ENCODE measurements at regions not wholly inside any gene's neighbourhood (a gene's known extent, or its start where the extent isn't known, plus 50 kb on each side); places are given as distances from the start of the nearest gene placed in this dataset.

GRCh38 chr6:95856876-95857364, 158.9 kb upstream of the FUT9 start:
- in situ Hi-C loops (cut with HindIII; ENCODE audit: extremely low pct_ligation_motif_present, low pct_unique_long_range_greater_than_20kb) (loop anchor here (25.0 kb wide), 1 partner anchor 270 kb away; the partner anchor contains the start of gene MANEA), intact Hi-C loops (cut with micrococcal nuclease; ENCODE audit: unreplicated experiment) (loop anchor here (1.0 to 2.0 kb wide), 2 partner anchors 42 to 52 kb away; no protein-coding TSS in a partner anchor)
- DNase-seq (ENCODE audit: low spot score) (peak; percentile 90), ATAC-seq (peak; percentile 100), FAIRE-seq (peak; percentile 85)
- H4K20me1 ChIP-seq (ENCODE audit: insufficient read depth, low read length) = no peaks in the 10 kb centered on the region
- H3K9me3 ChIP-seq (ENCODE audit: low read length) = no peaks in the 10 kb centered on the region
- no peaks in the 10 kb centered on the region for H3K79me2 ChIP-seq (ENCODE audit: insufficient read depth, low read length)
- H3K27ac ChIP-seq (ENCODE audit: extremely low read length, insufficient read depth, low read length) = peak overlapping the region; percentile 95
- POLR2A ChIA-PET = interaction anchor here (0.7 to 2.1 kb wide), 9 partner anchors 8 to 53 kb away, joined by 3 to 11 read pairs (median 3); no protein-coding TSS in a partner anchor
- H3K4me2 ChIP-seq (ENCODE audit: low read depth, low read length) = peak overlapping the region; percentile 94
- H2AFZ ChIP-seq (ENCODE audit: low read length) = peak overlapping the region; percentile 96
- CTCF ChIA-PET (ENCODE audit: low intra/inter-chr PET ratio, low total read pairs) = no interaction called here
- no peaks in the 10 kb centered on the region for H3K36me3 ChIP-seq (replicated peaks in 1 of 2; ENCODE audit: control insufficient read depth in 1 of 2, insufficient read depth in 2 of 2, low read length in 2 of 2)
- no TSS peak for BruUV-seq (replicated peaks)
- WGBS (ENCODE audit: low lambda C conversion rate) = 5% methylated on average over 7 of the region's 7 CpGs
- H3K9ac ChIP-seq (ENCODE audit: insufficient read depth, low read depth, low read length) = peak overlapping the region; percentile 84
- no peaks in the 10 kb centered on the region for H3K27me3 ChIP-seq (ENCODE audit: control insufficient read depth in 1 of 2, insufficient read depth in 2 of 2, low read length in 2 of 2)
- peak overlapping the region; percentile 33 to 63 (median 35) for H3K4me3 ChIP-seq (replicated peaks in 1 of 3; ENCODE audit: insufficient read depth in 1 of 3, low read depth in 2 of 3, low read length in 3 of 3)
- peaks cover 21% of the 10 kb centered on the region for H3K4me1 ChIP-seq (ENCODE audit: insufficient read depth, low read length)
- TF ChIP-seq TFDP1 (CRISPR knock-in tag; IDR thresholded peaks at IDR 0.05; ENCODE audit: borderline replicate concordance) = no peak
- no peak for TF ChIP-seq ZNF780A (CRISPR knock-in tag; IDR thresholded peaks at IDR 0.05)
- TF ChIP-seq AFF4 (CRISPR knock-in tag; IDR thresholded peaks at IDR 0.05) = no peak
- no peak for TF ChIP-seq CSRNP1 (CRISPR knock-in tag; IDR thresholded peaks at IDR 0.05)
- no peak for TF ChIP-seq ZNF841 (CRISPR knock-in tag; IDR thresholded peaks at IDR 0.05; ENCODE audit: borderline replicate concordance)
- peak; percentile 89 for TF ChIP-seq SSRP1 (CRISPR knock-in tag; IDR thresholded peaks at IDR 0.05)
- TF ChIP-seq EP300 (IDR thresholded peaks at IDR 0.05; ENCODE audit: low read depth in 2 of 2, low read length in 2 of 2) = peak in 1 of 2 experiments; percentile 74; a peak in 2 of 4 replicates
- TF ChIP-seq EP300 (CRISPR knock-in tag; IDR thresholded peaks at IDR 0.05; ENCODE audit: borderline replicate concordance) = no peak; the same call in 1 of the 2 replicates
- no peak for TF ChIP-seq MEIS2 (CRISPR knock-in tag; IDR thresholded peaks at IDR 0.05)
- TF ChIP-seq WIZ (CRISPR knock-in tag; IDR thresholded peaks at IDR 0.05) = no peak
- TF ChIP-seq GPN1 (CRISPR knock-in tag; IDR thresholded peaks at IDR 0.05; ENCODE audit: borderline replicate concordance) = no peak
- no peak for TF ChIP-seq KLF6 (CRISPR knock-in tag; IDR thresholded peaks at IDR 0.05)
- peak; percentile 73 for TF ChIP-seq ASH2L (IDR thresholded peaks at IDR 0.05; ENCODE audit: insufficient read length, low read depth, low read length)
- 0 out of 2 replicates have a peak, but pooled peaks have one; percentile 15 for TF ChIP-seq KDM3A (CRISPR knock-in tag; IDR thresholded peaks at IDR 0.05; ENCODE audit: low read depth)
- no peak for TF ChIP-seq MAF1 (CRISPR knock-in tag; IDR thresholded peaks at IDR 0.05; ENCODE audit: borderline replicate concordance)
- TF ChIP-seq POLR2AphosphoS2 (IDR thresholded peaks at IDR 0.05; ENCODE audit: low read depth, low read length) = no peak
- peak; percentile 29 for TF ChIP-seq ZNF883 (CRISPR knock-in tag; IDR thresholded peaks at IDR 0.05; ENCODE audit: not compliant biosample characterization)
- peak; percentile 77 for TF ChIP-seq NR2F6 (IDR thresholded peaks at IDR 0.05)
- peak; percentile 80 for TF ChIP-seq NR2F6 (CRISPR knock-in tag; IDR thresholded peaks at IDR 0.05)
- no peak for TF ChIP-seq ZIK1 (CRISPR knock-in tag; IDR thresholded peaks at IDR 0.05; ENCODE audit: borderline replicate concordance, low read depth)

Measured in HepG2 (cell line).